NCI-H1417 (cell line): ENCODE measurements at regions not wholly inside any gene's neighbourhood (a gene's known extent, or its start where the extent isn't known, plus 50 kb on each side); places are given as distances from the start of the nearest gene placed in this dataset.

Source experiments
- DNase-seq, 3 experiments: peaks; one replicate each; lab custom pipeline; 2025; lab: John Stamatoyannopoulos, UW

GRCh38 chr10:44176311-44176710 lies 208.6 kb downstream of the CXCL12 start:
- no peak for DNase-seq

- DNase-seq: no peak
These were observed 211.3 kb downstream of the CXCL12 start for GRCh38 chr10:44173608-44173894.

GRCh38 chr10:44172883-44173607 lies 211.9 kb downstream of the CXCL12 start:
- DNase-seq: no peak

- DNase-seq: no peak
These were observed 213.1 kb downstream of the CXCL12 start for GRCh38 chr10:44171765-44172164.

- no peak for DNase-seq
These were observed 216.4 kb downstream of the CXCL12 start for GRCh38 chr10:44168478-44168877.

GRCh38 chr10:44167752-44168151 lies 217.1 kb downstream of the CXCL12 start:
- no peak for DNase-seq

- no peak for DNase-seq
These were observed 218.5 kb downstream of the CXCL12 start for GRCh38 chr10:44166441-44166840.

- no peak for DNase-seq
These were observed 220.5 kb downstream of the CXCL12 start for GRCh38 chr10:44164251-44164956.

- no peak for DNase-seq
These were observed 223.7 kb downstream of the CXCL12 start for GRCh38 chr10:44161184-44161583.

- no peak for DNase-seq
These were observed 227.3 kb downstream of the CXCL12 start for GRCh38 chr10:44157574-44157973.

- no peak for DNase-seq
These were observed 229.9 kb downstream of the CXCL12 start for GRCh38 chr10:44154956-44155355.

- DNase-seq: no peak
These were observed 230.8 kb downstream of the CXCL12 start for GRCh38 chr10:44153918-44154670.

- no peak for DNase-seq
These were observed 241.3 kb downstream of the CXCL12 start for GRCh38 chr10:44143556-44143955.

GRCh38 chr10:44132361-44133289 lies 252.3 kb downstream of the CXCL12 start:
- no peak for DNase-seq

- no peak for DNase-seq
These were observed 258.6 kb downstream of the CXCL12 start for GRCh38 chr10:44126291-44126717.

GRCh38 chr10:44125879-44126278 lies 259.0 kb downstream of the CXCL12 start:
- DNase-seq: no peak

- no peak for DNase-seq
These were observed 266.4 kb downstream of the CXCL12 start for GRCh38 chr10:44118500-44118899.

- DNase-seq: no peak
These were observed 268.4 kb downstream of the CXCL12 start for GRCh38 chr10:44116474-44116873.

GRCh38 chr10:44115516-44115915 lies 269.4 kb downstream of the CXCL12 start:
- DNase-seq: no peak

- no peak for DNase-seq
These were observed 270.5 kb downstream of the CXCL12 start for GRCh38 chr10:44114441-44114840.

- DNase-seq: peak in 2 of 3 experiments; percentile 0 to 1
These were observed 272.6 kb downstream of the CXCL12 start for GRCh38 chr10:44112280-44112679.

- DNase-seq: no peak
These were observed 279.2 kb downstream of the CXCL12 start for GRCh38 chr10:44105696-44106095.
